GM18907 (cell line): ENCODE measurements at regions not wholly inside any gene's neighbourhood (a gene's known extent, or its start where the extent isn't known, plus 50 kb on each side); places are given as distances from the start of the nearest gene placed in this dataset.

Experiments used
- ATAC-seq: cut with Tn5 transposase; IDR thresholded peaks from one replicate; pipeline ENCODE4 v1.9.1; 2021; ENCODE audit warnings: mild to moderate bottlenecking, moderate library complexity; ENCODE audit not compliant: unreplicated experiment

DNA sequence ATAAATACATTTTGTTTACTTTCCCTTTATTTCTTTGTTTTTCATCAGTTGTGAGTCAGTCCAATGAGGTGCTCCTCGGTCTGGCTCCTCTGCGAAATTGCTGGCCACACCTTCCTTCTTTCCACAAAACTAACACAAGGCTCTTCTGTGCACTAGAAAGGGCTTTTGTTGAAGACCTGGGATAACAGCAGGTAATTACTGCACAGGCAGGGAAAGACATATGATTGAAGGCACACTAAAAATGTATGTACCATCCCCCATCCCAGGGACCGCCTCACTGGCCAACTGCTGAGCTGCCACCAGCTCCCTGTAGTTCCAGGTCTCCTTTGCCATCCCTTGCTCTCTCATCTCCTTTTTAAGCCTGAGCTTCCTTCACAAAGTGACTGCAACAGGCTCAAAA lies 180.5 kb downstream of the EFNB2 start:
- no peak for ATAC-seq

DNA sequence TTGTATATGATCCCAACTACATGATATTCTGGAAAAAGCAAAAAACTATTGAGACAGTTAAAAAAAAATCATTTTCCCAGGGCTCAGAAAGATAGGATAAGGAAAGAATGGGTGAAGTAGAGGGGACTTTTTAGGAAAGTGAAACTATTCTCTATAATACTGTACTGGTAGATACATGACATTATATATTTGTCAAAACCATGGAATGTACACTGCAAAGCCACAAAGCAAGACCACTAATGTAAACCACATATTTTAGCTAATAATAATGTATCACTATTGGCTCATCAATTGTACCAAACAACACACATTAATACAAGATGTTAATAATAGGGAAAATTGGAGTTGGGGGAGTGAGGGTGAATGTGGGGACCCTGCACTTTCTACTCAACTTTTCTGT lies 182.6 kb downstream of the EFNB2 start:
- ATAC-seq, result no peak

DNA sequence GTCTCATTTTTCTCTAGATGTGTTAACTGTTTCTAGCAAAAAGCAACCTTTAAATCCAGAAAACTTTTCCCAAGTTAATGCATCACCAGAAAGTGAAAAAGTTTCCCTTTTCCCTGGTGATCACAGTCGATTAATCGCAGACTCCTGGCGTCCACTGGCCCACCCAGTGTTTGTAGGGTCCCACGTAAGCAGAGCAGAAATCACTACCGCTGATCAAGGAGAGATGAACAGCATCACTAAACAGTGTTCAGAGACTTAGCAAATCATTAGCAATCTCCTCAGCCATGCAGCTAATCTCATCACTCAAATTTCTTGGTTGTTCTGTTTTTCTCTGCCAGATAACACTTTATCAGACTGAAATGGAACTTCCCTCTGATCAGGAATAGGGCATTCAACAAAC lies 184.2 kb downstream of the EFNB2 start:
- ATAC-seq, result no peak

DNA sequence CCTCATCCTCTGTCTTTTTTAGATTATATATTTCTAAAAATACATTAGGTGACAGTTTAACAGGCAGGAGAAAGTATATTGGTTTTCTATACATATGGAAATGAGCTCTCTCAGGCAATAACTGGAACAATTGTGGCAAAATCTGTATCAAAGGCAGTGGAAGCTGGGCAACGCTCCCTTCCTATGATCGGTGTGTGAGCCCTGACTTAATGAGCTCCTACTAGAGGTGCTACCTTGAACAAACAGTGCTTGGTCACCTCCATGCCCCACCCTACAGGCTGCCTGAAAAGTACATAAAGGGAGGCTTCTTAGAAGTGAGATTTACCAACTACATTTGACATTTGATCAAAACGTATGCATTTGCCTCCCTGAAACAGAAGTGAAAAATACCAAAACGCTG lies 185.3 kb downstream of the EFNB2 start:
- no peak for ATAC-seq

DNA sequence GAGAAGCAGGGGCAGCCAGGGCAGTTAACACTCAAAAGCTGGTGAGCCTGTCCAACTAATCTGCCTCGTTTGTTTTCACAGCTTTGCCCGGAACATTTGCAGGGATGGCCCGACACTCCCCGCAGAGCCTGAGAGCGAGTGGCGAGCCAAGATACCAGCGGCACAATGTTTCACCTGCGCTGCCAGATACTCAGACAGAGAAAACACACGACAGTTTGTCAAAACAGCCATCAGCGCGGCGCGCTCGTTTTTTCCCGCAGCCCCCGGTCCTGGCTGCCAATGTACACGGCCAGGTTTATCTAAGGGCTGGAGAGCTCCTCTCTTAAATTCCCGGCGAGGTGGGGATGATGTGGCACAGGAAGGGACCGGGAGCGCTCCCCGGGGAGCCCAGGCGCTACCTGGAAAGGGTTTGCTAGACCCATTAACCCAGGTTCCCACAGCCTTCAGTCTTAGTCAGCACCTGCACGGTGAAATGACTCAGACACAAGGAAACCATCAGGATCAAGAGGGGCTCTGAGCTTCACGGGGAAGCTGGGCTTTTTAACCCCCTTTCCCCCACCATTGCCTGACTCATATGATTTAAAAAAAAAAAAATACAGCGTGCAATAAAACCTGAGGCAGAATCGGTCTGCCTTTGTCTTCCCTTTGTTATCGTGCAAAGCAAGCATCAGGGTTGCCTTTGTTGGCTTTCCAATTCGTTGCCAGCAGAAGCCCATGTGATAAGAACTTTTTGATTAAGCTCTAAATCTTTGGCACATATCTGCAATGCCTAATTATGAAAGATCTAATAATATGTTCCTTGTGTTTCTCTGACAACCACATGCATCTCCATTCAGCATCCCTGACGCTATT lies 186.2 kb downstream of the EFNB2 start:
- ATAC-seq, result no peak

DNA sequence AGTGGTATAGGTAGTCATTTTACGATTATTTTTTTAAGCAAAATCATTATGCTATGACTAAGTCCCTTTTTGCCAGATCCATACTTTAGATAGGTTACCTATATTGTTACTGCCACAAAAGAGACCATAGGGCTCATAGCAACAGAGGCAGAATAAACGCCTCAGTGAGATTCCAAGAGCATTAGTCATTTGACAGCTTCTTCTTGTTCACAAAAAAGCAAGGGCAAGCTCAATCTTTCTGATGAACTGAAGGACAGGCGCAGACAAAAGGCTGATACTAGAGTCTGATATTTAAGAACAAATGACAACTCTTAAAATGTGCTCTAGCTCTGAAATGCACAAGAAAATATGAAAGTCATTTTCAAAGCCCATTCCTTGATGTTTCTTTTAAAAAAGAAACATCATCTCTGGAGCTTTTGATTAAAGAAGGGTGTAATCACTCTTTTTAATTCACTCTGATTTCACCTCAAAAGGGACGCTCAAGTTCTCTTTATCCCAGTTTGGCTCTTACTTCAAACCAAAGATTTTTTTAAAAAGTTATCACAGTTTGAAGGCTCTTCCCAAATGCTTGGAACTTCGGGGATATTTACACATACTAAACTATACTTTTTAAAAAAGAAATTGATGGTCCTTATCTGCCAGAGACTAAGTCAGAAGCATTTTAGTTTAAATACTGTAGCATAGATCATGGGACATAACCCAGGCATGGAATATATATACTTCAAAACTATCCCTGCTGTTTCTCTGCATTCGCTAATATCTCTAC lies 187.2 kb downstream of the EFNB2 start:
- no peak for ATAC-seq

DNA sequence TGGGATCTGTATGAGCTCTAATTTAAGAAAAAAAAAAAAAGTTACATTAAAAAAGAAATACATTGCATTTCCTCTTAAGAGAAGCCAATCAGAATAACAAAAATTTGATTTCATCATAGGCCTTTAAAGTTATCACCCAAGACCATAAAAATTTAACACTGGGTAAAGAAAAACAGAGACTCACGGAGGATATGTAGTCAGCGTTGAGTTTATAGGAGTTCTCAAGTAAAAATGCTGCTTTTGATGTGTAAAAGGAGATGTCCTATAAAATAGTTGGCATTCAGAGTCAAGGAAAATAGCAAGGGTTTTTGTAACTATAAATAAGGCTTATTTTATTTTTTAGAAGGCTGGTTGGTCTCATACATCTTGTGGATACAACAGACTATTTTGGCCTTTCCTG lies 191.1 kb downstream of the EFNB2 start:
- ATAC-seq, result no peak

DNA sequence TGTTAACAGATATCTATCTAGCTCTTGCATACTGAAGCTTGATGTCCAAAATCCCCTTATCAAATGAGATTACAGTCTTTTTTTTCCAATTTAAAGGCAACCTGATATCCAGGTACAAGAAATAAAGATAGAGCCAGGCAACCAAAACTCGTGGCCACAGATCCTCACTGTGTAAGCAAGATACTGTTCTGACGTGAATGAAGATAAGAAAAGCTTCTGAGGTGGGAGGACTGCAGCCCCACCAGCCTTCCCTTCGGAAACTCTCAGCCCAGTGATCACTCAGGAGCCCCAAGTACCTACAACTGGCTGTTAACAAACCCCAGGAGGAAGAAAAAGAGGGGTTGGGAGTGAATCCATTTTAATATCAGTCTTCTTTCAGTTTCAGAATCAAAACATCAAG lies 191.6 kb downstream of the EFNB2 start:
- ATAC-seq, result no peak

DNA sequence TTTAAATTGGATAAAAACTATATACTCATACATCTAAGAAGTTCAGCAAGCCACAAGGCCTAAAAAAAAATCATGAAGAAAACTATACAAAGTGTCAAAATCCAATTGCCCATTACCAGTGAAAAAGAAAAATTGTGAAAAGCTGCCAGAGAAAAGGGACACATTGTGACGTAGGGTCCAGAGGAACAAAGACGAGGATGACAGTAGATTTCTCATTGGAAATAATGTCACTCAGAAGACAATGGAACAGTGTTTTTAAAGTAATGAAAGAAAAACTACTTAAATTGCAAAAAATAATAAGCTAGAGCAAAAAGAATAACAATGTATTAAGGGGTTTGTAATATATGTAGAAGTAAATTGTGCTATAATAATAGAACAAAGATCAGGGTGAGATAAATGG lies 195.2 kb downstream of the EFNB2 start:
- no peak for ATAC-seq

DNA sequence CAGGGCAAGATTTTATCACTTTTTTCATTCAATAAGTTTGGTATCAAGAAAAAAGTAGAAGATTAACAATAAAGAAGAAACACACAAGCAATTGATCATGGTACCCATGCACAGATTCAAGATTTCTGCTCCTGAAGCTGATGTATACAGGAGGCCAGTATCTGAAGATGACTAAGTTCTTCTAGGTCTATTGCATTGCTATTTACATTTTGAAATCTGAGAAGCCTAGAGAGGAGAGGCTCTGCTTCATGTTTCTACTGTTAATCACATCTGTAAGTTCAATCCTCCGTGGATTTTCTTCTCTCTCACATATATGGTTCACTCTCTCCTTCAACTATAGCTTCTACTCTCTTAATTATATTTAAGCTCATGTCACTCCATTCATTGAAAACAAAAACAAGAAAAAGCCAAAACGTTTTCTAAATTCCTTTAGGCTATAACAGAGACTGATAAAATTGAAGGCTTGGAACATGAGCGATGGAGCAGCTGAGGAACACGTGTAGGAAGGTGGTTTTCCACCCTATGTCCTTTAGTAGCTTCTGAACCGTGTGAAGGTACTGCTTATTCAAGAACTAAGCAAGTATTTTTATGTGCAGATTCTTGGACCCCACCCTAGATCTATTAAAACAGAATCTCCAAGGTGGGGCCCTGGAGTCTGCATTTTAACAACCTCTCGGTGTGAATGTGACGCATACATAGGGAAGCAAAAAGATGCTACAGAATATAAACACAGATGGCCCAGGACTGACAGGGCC lies 198.2 kb downstream of the EFNB2 start:
- ATAC-seq, result no peak

DNA sequence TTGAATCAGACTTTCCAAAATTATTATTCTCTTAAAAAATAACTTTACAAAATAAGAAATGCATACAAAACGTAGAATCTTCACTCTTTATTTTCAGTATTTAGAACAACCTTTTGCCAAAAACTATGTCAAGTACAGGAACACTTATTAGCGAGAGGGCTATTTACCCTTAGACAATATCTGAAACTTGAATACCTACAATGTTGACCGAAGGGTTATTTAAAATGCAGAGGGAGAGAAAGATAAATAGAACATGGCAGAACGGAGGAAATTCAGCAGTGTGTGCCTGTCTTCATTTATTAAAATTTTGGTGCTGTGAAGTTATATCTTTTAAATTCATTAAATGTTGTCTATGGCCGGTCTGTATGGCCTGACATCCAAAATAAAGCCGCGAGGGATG lies 198.8 kb downstream of the EFNB2 start:
- ATAC-seq, result no peak

DNA sequence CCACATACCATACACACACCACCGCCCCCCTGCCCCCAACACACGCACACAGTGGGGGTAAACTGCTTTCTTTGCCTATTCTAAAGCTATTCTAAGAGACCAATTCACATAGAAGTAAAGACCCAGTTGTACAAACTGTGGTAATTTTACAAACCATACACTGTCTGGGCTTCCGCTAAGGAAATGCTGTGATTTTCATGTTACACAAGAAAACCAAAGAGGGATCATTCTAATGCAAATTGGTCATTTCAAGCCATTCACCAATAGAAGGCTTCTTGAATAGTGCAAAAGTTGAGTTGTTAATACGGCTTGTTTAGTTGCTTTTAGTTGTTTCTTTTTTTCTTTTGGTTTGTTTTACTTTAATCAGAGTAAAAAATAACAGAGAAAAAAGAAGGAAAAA lies 202.8 kb downstream of the EFNB2 start:
- ATAC-seq, result no peak

DNA sequence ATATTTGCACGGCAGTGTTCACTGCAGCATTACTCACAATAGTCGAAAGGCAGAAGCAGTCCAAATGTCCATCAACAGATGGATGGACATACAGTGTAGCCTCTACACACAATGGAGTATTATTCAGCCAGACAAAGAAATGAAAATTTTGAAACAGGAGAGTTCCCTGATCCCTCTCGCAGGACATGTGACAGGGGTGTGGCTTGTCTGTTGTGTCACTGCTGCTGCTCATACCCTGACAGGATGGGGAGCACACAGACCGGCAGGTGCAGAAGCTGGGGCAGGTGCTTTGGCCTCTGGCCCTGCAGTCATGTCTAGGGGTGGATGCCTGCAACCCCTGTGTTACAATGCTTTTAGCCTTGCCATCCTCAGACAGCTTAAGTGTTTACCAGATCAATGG lies 204.3 kb downstream of the EFNB2 start:
- ATAC-seq, result no peak

DNA sequence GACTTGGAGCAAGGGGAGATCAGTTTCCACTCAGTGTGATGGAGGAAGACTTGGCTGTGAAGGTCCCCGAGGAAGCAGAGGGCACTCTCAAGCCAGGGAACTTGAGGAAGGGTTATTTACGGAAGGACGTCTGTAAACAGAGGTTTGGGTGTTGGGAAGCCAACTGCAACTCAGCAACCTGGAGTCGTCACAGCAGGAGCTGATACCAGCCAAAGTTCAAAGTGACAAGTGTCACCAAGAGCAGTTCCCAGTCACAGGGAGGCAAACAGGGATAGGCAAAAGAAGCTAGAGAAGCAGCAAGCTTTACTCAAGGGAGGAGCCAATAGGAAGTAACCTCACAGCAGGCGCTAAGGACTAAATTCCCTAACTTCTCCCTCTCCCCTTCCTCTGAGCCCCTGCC lies 205.5 kb downstream of the EFNB2 start:
- no peak for ATAC-seq

DNA sequence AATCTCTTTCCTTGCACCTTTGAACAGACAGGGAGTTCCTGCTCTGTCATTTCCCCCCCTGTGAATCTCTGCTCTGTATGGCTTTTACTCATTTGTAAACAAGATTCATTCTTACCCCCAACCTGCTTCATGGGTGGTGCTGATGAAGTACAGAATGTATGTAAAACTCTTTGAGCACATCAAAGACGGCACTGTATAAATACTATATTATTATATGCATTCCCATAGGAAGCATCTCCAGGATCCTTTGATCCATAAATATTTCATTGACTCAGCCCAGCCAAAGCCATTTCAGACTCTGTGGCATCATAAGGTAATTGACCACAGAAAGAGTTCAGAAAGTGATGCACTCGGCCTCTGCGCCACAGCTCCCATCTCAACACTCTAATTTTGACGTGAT lies 208.7 kb downstream of the EFNB2 start:
- no peak for ATAC-seq

DNA sequence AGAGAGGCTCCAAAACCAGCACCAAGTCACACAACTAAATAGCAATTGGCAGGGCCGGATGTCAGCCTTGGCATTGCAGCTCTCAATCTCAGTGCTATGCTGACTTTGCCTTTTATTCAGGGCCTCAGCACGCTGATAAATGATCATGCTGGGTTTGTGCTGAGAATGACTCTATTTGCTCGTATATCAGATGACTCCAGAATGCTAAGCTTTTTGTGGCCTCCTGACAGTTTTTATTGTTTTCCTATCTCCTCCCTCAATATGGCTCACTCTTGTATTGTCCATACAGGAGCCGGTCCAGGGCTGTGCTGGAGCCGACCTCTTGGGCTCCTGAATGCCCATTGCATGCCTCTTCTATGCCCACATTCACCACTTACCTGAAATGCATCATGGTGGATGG lies 211.0 kb downstream of the EFNB2 start:
- ATAC-seq, result no peak

DNA sequence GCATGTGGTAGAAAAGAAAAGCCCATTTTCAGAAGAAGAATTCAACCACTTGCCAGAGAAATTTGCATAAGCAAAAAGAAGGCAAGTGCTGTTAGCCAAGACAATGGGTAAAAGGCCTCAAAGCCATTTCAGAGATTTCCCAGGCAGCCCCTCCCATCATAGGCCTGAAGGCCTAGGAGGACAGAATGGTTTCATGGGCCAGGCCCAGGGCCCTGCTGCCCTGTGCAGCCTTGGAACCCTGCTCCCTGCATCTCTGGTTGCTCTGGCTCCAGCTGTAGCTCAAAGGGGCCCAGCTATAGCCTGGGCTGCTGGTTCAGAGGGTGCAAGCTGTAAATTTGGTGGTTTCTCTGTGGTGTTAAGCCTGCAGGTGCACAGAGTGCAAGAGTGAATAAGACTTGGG lies 212.8 kb downstream of the EFNB2 start:
- no peak for ATAC-seq

DNA sequence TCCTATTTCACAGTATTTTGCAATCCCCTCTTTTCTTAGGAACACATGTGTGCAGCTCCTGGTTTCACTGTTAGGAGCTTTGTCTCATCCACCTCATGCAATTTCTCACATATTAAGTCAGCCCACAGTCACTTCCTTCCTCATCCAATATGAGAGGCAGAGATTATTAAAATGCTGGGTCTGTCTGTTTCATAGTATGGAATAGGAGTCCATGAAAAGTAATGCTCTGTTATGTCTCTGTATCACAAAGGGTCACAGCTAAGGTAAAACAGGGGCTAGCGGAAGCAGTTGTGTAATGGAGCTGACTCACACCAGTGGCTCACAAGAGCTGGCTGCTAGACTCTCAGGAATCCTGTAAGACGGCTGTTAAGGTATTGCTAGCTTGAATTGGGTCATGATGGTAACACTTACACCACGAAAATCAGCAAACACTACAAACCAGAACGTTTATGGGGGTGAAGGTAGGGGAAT lies 216.5 kb downstream of the EFNB2 start:
- ATAC-seq, result no peak

DNA sequence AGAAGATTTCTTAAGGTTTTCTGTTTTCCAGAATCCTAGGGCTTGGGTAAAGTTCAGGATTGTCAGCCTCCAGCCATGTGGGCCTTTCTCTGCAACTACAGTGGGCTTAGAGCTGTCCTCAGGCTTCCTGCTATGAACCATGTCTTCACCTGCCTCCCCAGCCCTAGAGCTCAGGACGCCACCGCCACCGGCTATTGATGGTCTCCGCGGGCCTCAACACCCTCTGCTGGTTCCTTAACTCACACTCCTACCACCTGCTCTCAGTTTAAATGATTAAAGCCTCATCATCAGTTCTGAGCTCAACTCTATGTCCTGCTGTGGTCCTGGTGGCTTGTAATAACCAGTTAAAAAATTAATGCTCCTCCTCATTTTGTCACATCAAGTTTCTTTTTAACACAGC lies 221.0 kb downstream of the EFNB2 start:
- ATAC-seq, result no peak

DNA sequence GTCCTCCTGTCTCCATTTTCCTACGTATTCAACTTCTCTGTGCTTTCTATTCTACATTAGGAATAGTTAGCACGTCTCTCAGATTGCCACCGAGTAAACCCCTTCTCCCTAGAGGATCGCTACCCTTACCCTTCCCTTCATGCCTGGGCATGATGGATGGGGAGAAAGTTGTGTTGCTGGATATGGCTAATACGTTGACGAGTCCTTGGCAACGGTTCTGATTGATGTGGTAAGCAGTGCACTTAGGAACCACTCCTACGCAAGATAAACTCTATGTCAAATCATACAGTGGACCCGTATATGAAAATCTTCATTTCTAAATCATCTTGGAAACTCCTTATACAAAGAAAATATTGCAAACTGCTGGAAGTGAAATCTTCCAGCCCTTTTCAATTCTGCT lies 224.5 kb downstream of the EFNB2 start:
- no peak for ATAC-seq

DNA sequence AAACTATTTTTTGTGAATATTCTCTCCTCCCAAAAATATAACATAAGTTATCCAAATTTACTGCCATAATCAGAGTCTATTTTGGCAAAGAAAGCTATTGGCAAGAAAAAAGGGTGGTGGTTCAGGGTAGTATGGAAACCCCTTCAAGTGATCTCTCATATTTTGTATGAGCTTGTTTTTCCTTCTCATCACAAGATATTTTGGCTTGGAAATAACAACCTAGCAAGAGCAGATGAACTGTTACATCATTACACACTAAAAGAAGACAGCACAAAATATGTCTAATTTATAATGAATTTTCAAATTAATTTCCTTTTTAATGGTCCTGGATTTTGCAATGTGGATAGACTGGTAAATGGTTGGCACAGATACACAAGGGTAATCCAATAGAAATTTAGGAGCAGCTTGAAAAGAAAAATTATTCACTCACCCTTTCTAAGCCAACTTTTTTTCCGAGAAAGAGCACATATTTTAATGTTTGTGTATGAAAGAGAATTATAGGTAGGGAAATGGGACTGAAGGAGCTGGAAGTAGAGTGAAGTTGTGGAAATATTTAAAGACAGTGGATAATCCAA lies 225.1 kb downstream of the EFNB2 start:
- ATAC-seq, result no peak
